Keratinocyte (primary cell): ENCODE measurements at regions not wholly inside any gene's neighbourhood (a gene's known extent, or its start where the extent isn't known, plus 50 kb on each side); places are given as distances from the start of the nearest gene placed in this dataset.

ENCODE experiments used
- EZH2 ChIP-seq: IDR thresholded peaks from one replicate; pipeline ENCODE4 v1.6.1; 2012; ENCODE audit warnings: inconsistent platforms, mild to moderate bottlenecking, low read length, moderate library complexity
- TF ChIP-seq, protein P1 (sequence below), 3 experiments: IDR thresholded peaks in 1 of 3; conservative IDR thresholded peaks in 1 of 3; optimal IDR thresholded peaks in 1 of 3; 2 replicates in 2 of 3; 3 replicates in 1 of 3; pipeline versions ENCODE3 to v1.5.1; 2011; ENCODE audit warnings: low read length in 3 of 3, mild to moderate bottlenecking in 3 of 3, moderate library complexity in 2 of 3, control low read depth in 1 of 3, inconsistent platforms in 1 of 3; ENCODE audit not compliant: insufficient read depth in 2 of 3; ENCODE audit errors: extremely low read depth in 1 of 3

DNA sequence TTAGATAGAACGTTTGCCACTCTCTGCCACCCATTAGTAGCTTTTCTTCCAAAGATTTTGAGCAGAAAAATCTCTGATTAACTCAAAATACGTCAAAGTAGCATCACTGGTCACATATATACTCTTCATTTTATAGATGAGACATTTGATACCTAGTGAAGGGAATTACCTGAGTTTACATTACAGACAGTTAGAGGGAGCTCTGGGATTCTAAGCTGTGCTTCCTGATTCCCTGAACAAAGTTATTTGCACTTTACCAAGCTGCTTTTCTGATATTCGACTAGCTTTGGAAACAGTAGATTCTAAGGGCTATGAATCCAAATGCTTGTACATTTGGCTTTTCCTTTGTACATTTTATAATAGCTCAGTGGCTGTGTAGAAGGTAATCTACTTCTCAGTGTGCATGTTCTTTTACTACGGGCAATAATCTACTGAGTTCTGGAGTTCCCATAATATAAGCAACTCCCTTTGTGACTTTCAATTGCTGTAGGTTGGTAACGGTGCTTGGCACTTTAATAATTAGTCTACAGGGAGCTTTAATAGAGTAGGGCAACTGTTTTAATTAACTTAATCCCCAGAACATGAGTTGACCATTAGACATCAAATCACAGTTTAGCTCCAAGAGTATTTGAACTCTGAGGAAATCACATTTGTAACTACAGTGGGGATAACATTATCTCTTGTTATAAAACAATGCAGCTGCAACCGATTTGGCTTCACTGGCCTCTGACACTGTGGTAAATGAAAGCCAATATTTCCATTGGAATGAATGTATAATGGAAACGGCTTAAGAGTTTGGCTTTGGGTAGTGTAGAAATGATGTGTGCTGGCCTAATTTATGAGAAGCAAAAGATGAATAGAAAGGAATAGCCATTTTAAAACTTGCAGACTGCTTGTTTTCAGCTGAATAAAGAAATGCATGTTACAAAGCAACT, 1602.4 kb downstream of the STIM2 start:
- TF ChIP-seq, protein P1, sequence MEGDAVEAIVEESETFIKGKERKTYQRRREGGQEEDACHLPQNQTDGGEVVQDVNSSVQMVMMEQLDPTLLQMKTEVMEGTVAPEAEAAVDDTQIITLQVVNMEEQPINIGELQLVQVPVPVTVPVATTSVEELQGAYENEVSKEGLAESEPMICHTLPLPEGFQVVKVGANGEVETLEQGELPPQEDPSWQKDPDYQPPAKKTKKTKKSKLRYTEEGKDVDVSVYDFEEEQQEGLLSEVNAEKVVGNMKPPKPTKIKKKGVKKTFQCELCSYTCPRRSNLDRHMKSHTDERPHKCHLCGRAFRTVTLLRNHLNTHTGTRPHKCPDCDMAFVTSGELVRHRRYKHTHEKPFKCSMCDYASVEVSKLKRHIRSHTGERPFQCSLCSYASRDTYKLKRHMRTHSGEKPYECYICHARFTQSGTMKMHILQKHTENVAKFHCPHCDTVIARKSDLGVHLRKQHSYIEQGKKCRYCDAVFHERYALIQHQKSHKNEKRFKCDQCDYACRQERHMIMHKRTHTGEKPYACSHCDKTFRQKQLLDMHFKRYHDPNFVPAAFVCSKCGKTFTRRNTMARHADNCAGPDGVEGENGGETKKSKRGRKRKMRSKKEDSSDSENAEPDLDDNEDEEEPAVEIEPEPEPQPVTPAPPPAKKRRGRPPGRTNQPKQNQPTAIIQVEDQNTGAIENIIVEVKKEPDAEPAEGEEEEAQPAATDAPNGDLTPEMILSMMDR (optimal IDR thresholded peaks at IDR 0.05 in 1 of 3, IDR thresholded peaks at IDR 0.05 in 1 of 3, conservative IDR thresholded peaks at IDR 0.05 in 1 of 3; ENCODE audit: extremely low read depth in 1 of 3, insufficient read depth in 2 of 3, low read length in 3 of 3), result peak in 1 of 3 experiments; percentile 14
- no peak for TF ChIP-seq EZH2
